ENCODE measurements at regions not wholly inside any gene's neighbourhood (a gene's known extent, or its start where the extent isn't known, plus 50 kb on each side); places are given as distances from the start of the nearest gene placed in this dataset.

DNA sequence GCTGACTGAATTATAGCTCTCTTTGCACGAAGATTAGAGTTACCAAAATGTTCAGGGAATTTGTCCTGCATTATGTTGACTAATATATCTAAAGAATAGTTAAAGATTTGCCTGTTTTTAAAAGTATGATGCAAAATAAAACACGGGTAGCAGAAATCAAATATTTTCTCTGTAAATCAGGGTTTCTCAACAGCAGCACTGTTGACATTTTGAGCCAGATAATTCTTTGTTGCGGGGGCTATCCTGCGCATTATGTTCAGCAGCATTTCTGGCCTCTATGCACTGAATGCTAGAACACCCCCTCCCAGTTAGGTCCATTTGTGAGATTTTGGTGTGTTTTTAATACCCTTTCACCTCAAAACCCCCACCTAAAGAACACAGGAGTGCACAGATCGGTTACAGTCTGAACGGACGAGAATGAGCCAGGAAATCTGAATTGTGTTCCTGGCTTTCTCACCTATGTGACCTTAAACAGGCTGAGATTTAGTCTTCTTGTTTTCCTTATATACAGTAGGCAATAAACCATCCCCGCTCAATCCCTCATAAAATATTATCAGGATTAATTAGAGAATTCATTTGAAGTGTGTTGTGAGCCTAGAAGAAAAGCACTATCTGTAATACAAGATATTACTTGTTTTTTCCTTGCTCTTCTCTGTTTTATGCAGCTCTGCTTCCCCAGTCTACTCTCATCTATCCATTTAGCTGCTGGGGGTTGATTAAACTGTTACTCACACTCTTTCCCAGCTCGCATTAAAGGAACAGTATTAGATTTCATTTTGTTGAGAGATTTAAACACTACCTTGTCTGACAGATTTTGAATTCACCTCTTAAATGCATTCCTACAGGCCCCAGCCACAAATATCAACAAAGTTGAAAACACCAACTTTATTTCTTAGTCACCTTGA lies 247.5 kb upstream of the GOLIM4 start:
- no peaks in the 10 kb centered on the region for H3K4me1 ChIP-seq

DNA sequence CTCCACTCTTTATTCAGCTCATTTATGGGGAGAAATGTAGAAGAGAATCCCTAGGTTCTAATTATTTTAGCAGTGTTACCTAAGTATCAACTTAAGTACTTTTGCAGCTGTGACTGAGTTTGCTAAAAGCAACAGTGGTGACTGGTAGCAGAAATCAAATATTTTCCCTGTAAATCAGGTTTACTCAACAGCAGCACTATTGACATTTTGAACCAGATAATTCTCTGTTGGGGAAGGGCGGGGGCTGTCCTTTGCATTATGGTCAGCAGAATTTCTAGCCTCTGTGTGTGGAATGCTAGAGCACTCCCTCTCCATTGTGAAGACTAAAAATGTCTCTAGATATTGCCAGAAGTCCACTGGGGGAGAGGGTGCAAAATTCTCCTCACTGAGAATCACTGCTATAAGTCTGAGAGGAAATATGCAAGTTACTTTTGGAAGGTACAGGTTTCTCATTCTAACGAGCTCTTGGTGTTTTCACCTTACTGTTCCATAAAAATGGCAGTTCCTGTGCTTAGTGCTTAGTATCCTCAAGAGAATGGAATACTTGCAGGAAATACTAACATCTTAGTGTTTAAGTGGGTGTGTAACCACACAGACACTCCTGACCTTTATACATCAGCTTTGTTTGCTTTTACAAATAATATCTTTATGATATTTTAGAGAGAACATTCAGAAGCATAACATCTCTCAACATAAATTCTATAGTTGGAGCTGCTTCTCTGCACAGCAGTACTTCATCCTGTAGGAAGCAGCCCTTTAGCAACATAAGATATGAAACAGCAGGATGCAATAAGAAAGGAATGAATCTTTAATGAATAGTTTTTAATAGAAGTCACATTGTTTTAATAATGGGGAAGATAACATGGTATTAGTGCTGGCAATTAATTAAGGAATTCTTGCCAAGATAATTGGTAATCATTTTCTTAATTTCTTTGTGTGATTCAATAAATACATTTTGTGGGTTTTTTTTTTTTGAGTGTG lies 246.5 kb upstream of the GOLIM4 start:
- H3K27ac ChIP-seq: no peak overlapping the region
- H3K4me3 ChIP-seq: no peak overlapping the region
- H3K36me3 ChIP-seq: no peaks in the 10 kb centered on the region
- H3K4me1 ChIP-seq: no peaks in the 10 kb centered on the region
- H3K9me3 ChIP-seq: no peaks in the 10 kb centered on the region
- DNase-seq (ENCODE audit: low spot score in 2 of 2): no peak
- intact Hi-C loops (cut with DNase I): no loop called here
- TF ChIP-seq, protein P1, sequence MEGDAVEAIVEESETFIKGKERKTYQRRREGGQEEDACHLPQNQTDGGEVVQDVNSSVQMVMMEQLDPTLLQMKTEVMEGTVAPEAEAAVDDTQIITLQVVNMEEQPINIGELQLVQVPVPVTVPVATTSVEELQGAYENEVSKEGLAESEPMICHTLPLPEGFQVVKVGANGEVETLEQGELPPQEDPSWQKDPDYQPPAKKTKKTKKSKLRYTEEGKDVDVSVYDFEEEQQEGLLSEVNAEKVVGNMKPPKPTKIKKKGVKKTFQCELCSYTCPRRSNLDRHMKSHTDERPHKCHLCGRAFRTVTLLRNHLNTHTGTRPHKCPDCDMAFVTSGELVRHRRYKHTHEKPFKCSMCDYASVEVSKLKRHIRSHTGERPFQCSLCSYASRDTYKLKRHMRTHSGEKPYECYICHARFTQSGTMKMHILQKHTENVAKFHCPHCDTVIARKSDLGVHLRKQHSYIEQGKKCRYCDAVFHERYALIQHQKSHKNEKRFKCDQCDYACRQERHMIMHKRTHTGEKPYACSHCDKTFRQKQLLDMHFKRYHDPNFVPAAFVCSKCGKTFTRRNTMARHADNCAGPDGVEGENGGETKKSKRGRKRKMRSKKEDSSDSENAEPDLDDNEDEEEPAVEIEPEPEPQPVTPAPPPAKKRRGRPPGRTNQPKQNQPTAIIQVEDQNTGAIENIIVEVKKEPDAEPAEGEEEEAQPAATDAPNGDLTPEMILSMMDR (IDR thresholded peaks at IDR 0.05): no peak
- H3K27me3 ChIP-seq: no peaks in the 10 kb centered on the region

More for the DNA sequence above, 247.5 kb upstream of the GOLIM4 start:
- Histone ChIP-seq H3K27me3 (no peaks in the 10 kb centered on the region), H3K9me3 (no peaks in the 10 kb centered on the region), H3K36me3 (no peaks in the 10 kb centered on the region), H3K4me3 (no peak overlapping the region), H3K27ac (no peak overlapping the region)
- TF ChIP-seq, protein P1 (IDR thresholded peaks at IDR 0.05): no peak
- no peak for DNase-seq (ENCODE audit: low spot score in 2 of 2)
- intact Hi-C loops (cut with DNase I): no loop called here

DNA sequence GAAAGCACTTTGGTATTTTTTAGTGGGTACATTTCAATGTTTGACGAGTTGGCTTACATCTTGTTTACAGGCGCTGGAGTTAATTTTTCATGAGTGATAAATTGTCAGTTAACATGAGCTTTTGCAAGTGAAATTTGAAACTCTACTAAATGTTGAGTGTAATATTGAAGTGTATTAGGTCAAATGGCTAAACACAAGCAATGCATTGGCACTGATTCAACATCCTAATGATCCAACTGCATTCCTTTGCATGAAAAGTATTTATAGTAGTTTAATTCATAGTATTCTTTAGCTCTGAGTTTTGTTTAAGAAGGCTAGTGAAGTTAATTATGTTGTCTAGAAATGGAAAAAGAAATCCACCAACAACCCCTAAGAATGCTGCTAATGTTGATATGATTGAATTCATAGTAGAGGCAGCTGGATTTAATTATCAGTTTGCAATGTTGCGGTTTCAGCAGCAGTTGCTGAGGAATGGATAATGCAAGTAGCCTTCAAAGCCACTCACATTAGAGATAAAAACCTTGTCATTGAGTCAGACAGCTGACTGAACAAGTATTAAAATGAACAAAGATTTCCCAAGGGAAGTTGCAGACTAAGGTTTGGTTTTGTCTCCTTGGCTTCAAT lies 245.6 kb upstream of the GOLIM4 start:
- intact Hi-C loops (cut with DNase I): no loop called here
- TF ChIP-seq, protein P1 (IDR thresholded peaks at IDR 0.05): no peak
- Histone ChIP-seq H3K36me3 (no peaks in the 10 kb centered on the region), H3K9me3 (no peaks in the 10 kb centered on the region), H3K4me3 (no peak overlapping the region), H3K27me3 (no peaks in the 10 kb centered on the region), H3K27ac (no peak overlapping the region), H3K4me1 (no peaks in the 10 kb centered on the region)
- DNase-seq (ENCODE audit: low spot score in 2 of 2): no peak

DNA sequence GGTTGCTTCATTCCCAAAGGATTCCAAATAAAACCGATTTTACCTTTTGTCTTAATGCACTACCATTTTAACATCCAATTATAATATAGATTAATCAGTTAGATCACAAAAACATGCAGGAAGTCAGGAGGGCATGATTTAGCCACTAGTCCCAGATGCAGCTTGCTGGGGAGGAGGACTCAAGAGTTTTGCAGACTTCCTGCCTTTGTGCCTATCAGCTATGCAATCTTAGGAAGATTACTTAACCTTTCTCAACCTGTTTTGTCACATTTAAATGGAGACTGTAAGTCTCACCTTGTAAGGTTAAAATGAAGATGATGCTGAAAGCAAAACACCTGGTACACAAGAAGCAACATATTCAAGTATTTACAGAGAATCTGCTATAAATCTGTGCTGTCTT lies 242.4 kb upstream of the GOLIM4 start:
- H3K36me3 ChIP-seq: no peaks in the 10 kb centered on the region
- H3K4me3 ChIP-seq: no peak overlapping the region
- no peaks in the 10 kb centered on the region for H3K9me3 ChIP-seq
- no peak overlapping the region for H3K27ac ChIP-seq
- intact Hi-C loops (cut with DNase I): no loop called here
- no peaks in the 10 kb centered on the region for H3K27me3 ChIP-seq
- TF ChIP-seq, protein P1 (IDR thresholded peaks at IDR 0.05): no peak
- no peak for DNase-seq (ENCODE audit: low spot score in 2 of 2)
- no peaks in the 10 kb centered on the region for H3K4me1 ChIP-seq

DNA sequence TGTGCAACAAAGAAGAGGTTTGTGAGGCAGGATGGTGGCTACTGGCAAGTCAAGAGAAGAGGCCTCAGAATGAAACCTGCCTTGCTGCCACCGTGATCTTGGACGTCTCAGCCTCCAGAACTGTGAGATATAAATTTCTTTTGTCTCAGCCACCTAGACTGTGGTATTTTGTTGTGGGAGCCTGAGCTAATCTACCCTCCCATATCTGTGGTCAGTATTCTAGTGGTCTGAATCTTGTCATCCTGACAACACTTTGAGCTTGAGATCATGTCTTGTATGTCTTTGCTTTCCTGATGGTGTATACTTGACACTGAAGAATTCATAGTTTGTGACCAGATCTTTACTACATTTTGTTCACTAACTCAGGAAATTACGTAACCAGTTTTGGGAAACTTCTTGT lies 240.6 kb upstream of the GOLIM4 start:
- TF ChIP-seq, protein P1 (IDR thresholded peaks at IDR 0.05): no peak
- no peaks in the 10 kb centered on the region for H3K27me3 ChIP-seq
- H3K4me3 ChIP-seq: no peak overlapping the region
- no peaks in the 10 kb centered on the region for H3K9me3 ChIP-seq
- intact Hi-C loops (cut with DNase I): no loop called here
- no peak overlapping the region for H3K27ac ChIP-seq
- no peak for DNase-seq (ENCODE audit: low spot score in 2 of 2)
- H3K4me1 ChIP-seq: no peaks in the 10 kb centered on the region
- no peaks in the 10 kb centered on the region for H3K36me3 ChIP-seq
